ENCODE measurements at regions not wholly inside any gene's neighbourhood (a gene's known extent, or its start where the extent isn't known, plus 50 kb on each side); places are given as distances from the start of the nearest gene placed in this dataset.

- WGBS (ENCODE audit: insufficient coverage, low lambda C conversion rate): no CpG with 5 or more reads among the region's 2 CpGs
- no peak overlapping the region for H3K4me3 ChIP-seq (ENCODE audit: low read length)
- no peaks in the 10 kb centered on the region for H3K4me1 ChIP-seq (ENCODE audit: control insufficient read depth, insufficient read depth, low read length)
- no peaks in the 10 kb centered on the region for H3K27me3 ChIP-seq (ENCODE audit: control insufficient read depth, insufficient read depth, low read length)
- DNase-seq: no peak
- H3K9me3 ChIP-seq (ENCODE audit: control insufficient read depth, low read depth, low read length): no peaks in the 10 kb centered on the region
- no peaks in the 10 kb centered on the region for H3K36me3 ChIP-seq (ENCODE audit: control insufficient read depth, insufficient read depth, low read length)
- no peak overlapping the region for H3K27ac ChIP-seq (ENCODE audit: low read length)
Observed at GRCh38 chr2:156867201-156867600, 390.3 kb upstream of the GALNT5 start.

GRCh38 chr2:156874707-156875106, 382.8 kb upstream of the GALNT5 start:
- no peaks in the 10 kb centered on the region for H3K4me1 ChIP-seq (ENCODE audit: control insufficient read depth, insufficient read depth, low read length)
- DNase-seq: no peak
- H3K36me3 ChIP-seq (ENCODE audit: control insufficient read depth, insufficient read depth, low read length): no peaks in the 10 kb centered on the region
- H3K9me3 ChIP-seq (ENCODE audit: control insufficient read depth, low read depth, low read length): no peaks in the 10 kb centered on the region
- no CpG with 5 or more reads among the region's 3 CpGs for WGBS (ENCODE audit: insufficient coverage, low lambda C conversion rate)
- no peak overlapping the region for H3K27ac ChIP-seq (ENCODE audit: low read length)
- H3K4me3 ChIP-seq (ENCODE audit: low read length): no peak overlapping the region
- H3K27me3 ChIP-seq (ENCODE audit: control insufficient read depth, insufficient read depth, low read length): no peaks in the 10 kb centered on the region

GRCh38 chr2:156883804-156884203, 373.7 kb upstream of the GALNT5 start:
- Histone ChIP-seq H3K27ac (ENCODE audit: low read length) (no peak overlapping the region), H3K36me3 (ENCODE audit: control insufficient read depth, insufficient read depth, low read length) (no peaks in the 10 kb centered on the region), H3K9me3 (ENCODE audit: control insufficient read depth, low read depth, low read length) (no peaks in the 10 kb centered on the region), H3K27me3 (ENCODE audit: control insufficient read depth, insufficient read depth, low read length) (no peaks in the 10 kb centered on the region), H3K4me3 (ENCODE audit: low read length) (no peak overlapping the region), H3K4me1 (ENCODE audit: control insufficient read depth, insufficient read depth, low read length) (no peaks in the 10 kb centered on the region)
- 100% methylated on average over 1 of the region's 3 CpGs for WGBS (ENCODE audit: insufficient coverage, low lambda C conversion rate)
- no peak for DNase-seq

GRCh38 chr2:156884216-156884615, 373.3 kb upstream of the GALNT5 start:
- Histone ChIP-seq H3K4me3 (ENCODE audit: low read length) (no peak overlapping the region), H3K27me3 (ENCODE audit: control insufficient read depth, insufficient read depth, low read length) (no peaks in the 10 kb centered on the region), H3K27ac (ENCODE audit: low read length) (no peak overlapping the region), H3K9me3 (ENCODE audit: control insufficient read depth, low read depth, low read length) (no peaks in the 10 kb centered on the region), H3K36me3 (ENCODE audit: control insufficient read depth, insufficient read depth, low read length) (no peaks in the 10 kb centered on the region), H3K4me1 (ENCODE audit: control insufficient read depth, insufficient read depth, low read length) (no peaks in the 10 kb centered on the region)
- no CpG with 5 or more reads among the region's 3 CpGs for WGBS (ENCODE audit: insufficient coverage, low lambda C conversion rate)
- no peak for DNase-seq

GRCh38 chr2:156890529-156891148, 366.9 kb upstream of the GALNT5 start:
- Histone ChIP-seq H3K27me3 (ENCODE audit: control insufficient read depth, insufficient read depth, low read length) (no peaks in the 10 kb centered on the region), H3K36me3 (ENCODE audit: control insufficient read depth, insufficient read depth, low read length) (no peaks in the 10 kb centered on the region), H3K9me3 (ENCODE audit: control insufficient read depth, low read depth, low read length) (no peaks in the 10 kb centered on the region), H3K4me3 (ENCODE audit: low read length) (no peak overlapping the region), H3K4me1 (ENCODE audit: control insufficient read depth, insufficient read depth, low read length) (no peaks in the 10 kb centered on the region), H3K27ac (ENCODE audit: low read length) (no peak overlapping the region)
- WGBS (ENCODE audit: insufficient coverage, low lambda C conversion rate): no CpG with 5 or more reads among the region's 5 CpGs
- DNase-seq: no peak

- Histone ChIP-seq H3K9me3 (ENCODE audit: control insufficient read depth, low read depth, low read length) (no peaks in the 10 kb centered on the region), H3K27me3 (ENCODE audit: control insufficient read depth, insufficient read depth, low read length) (no peaks in the 10 kb centered on the region), H3K4me1 (ENCODE audit: control insufficient read depth, insufficient read depth, low read length) (no peaks in the 10 kb centered on the region), H3K4me3 (ENCODE audit: low read length) (no peak overlapping the region), H3K27ac (ENCODE audit: low read length) (no peak overlapping the region), H3K36me3 (ENCODE audit: control insufficient read depth, insufficient read depth, low read length) (no peaks in the 10 kb centered on the region)
- no peak for DNase-seq
- 60% methylated on average over 1 of the region's 1 CpG for WGBS (ENCODE audit: insufficient coverage, low lambda C conversion rate)
Observed at GRCh38 chr2:156891609-156892008, 365.9 kb upstream of the GALNT5 start.

GRCh38 chr2:156892467-156893281, 364.8 kb upstream of the GALNT5 start:
- Histone ChIP-seq H3K27me3 (ENCODE audit: control insufficient read depth, insufficient read depth, low read length) (no peaks in the 10 kb centered on the region), H3K4me3 (ENCODE audit: low read length) (peak overlapping the region; percentile 52), H3K27ac (ENCODE audit: low read length) (peak overlapping the region; percentile 40), H3K36me3 (ENCODE audit: control insufficient read depth, insufficient read depth, low read length) (no peaks in the 10 kb centered on the region), H3K9me3 (ENCODE audit: control insufficient read depth, low read depth, low read length) (no peaks in the 10 kb centered on the region), H3K4me1 (ENCODE audit: control insufficient read depth, insufficient read depth, low read length) (no peaks in the 10 kb centered on the region)
- 0% methylated on average over 1 of the region's 14 CpGs for WGBS (ENCODE audit: insufficient coverage, low lambda C conversion rate)
- peak; percentile 69 to 81 for DNase-seq

GRCh38 chr2:156896294-156896693, 361.2 kb upstream of the GALNT5 start:
- H3K36me3 ChIP-seq (ENCODE audit: control insufficient read depth, insufficient read depth, low read length): no peaks in the 10 kb centered on the region
- DNase-seq: no peak
- no CpG with 5 or more reads among the region's 1 CpG for WGBS (ENCODE audit: insufficient coverage, low lambda C conversion rate)
- H3K4me3 ChIP-seq (ENCODE audit: low read length): no peak overlapping the region
- H3K27ac ChIP-seq (ENCODE audit: low read length): no peak overlapping the region
- H3K9me3 ChIP-seq (ENCODE audit: control insufficient read depth, low read depth, low read length): no peaks in the 10 kb centered on the region
- no peaks in the 10 kb centered on the region for H3K27me3 ChIP-seq (ENCODE audit: control insufficient read depth, insufficient read depth, low read length)
- H3K4me1 ChIP-seq (ENCODE audit: control insufficient read depth, insufficient read depth, low read length): no peaks in the 10 kb centered on the region

GRCh38 chr2:156897548-156897947, 360.0 kb upstream of the GALNT5 start:
- Histone ChIP-seq H3K27me3 (ENCODE audit: control insufficient read depth, insufficient read depth, low read length) (no peaks in the 10 kb centered on the region), H3K4me3 (ENCODE audit: low read length) (no peak overlapping the region), H3K4me1 (ENCODE audit: control insufficient read depth, insufficient read depth, low read length) (no peaks in the 10 kb centered on the region), H3K27ac (ENCODE audit: low read length) (no peak overlapping the region), H3K36me3 (ENCODE audit: control insufficient read depth, insufficient read depth, low read length) (no peaks in the 10 kb centered on the region), H3K9me3 (ENCODE audit: control insufficient read depth, low read depth, low read length) (no peaks in the 10 kb centered on the region)
- DNase-seq: no peak

- Histone ChIP-seq H3K4me1 (ENCODE audit: control insufficient read depth, insufficient read depth, low read length) (no peaks in the 10 kb centered on the region), H3K9me3 (ENCODE audit: control insufficient read depth, low read depth, low read length) (no peaks in the 10 kb centered on the region), H3K36me3 (ENCODE audit: control insufficient read depth, insufficient read depth, low read length) (no peaks in the 10 kb centered on the region), H3K27me3 (ENCODE audit: control insufficient read depth, insufficient read depth, low read length) (no peaks in the 10 kb centered on the region), H3K27ac (ENCODE audit: low read length) (no peak overlapping the region), H3K4me3 (ENCODE audit: low read length) (no peak overlapping the region)
- no peak for DNase-seq
- WGBS (ENCODE audit: insufficient coverage, low lambda C conversion rate): 60% methylated on average over 1 of the region's 4 CpGs
Observed at GRCh38 chr2:156901373-156902031, 356.0 kb upstream of the GALNT5 start.

Data from large intestine (tissue), 3 donors.